Osteocyte (in vitro differentiated cells): ENCODE measurements at regions not wholly inside any gene's neighbourhood (a gene's known extent, or its start where the extent isn't known, plus 50 kb on each side); places are given as distances from the start of the nearest gene placed in this dataset.

Source experiments
- DNase-seq: peaks from one replicate; pipeline ENCODE4 v3.0.0; 2021; ENCODE audit warnings: mixed read lengths; ENCODE audit not compliant: unreplicated experiment; ENCODE audit errors: extremely low spot score
- H3K27ac Mint-ChIP-seq: one replicate; pipeline ENCODE4 v1.8.0; 2021; ENCODE audit warnings: mild to moderate bottlenecking, mixed read lengths; ENCODE audit not compliant: unreplicated experiment
- H3K27me3 Mint-ChIP-seq: one replicate; pipeline ENCODE4 v1.8.0; 2021; ENCODE audit warnings: mixed read lengths; ENCODE audit not compliant: unreplicated experiment
- H3K36me3 Mint-ChIP-seq: one replicate; pipeline ENCODE4 v1.8.0; 2021; ENCODE audit warnings: mixed read lengths; ENCODE audit not compliant: unreplicated experiment
- H3K4me1 Mint-ChIP-seq: one replicate; pipeline ENCODE4 v1.8.0; 2021; ENCODE audit warnings: mixed read lengths; ENCODE audit not compliant: unreplicated experiment
- H3K4me3 Mint-ChIP-seq: one replicate; pipeline ENCODE4 v1.8.0; 2021; ENCODE audit warnings: mild to moderate bottlenecking, moderate library complexity, mixed read lengths; ENCODE audit not compliant: unreplicated experiment
- H3K9me3 Mint-ChIP-seq: one replicate; pipeline ENCODE4 v1.8.0; 2021; ENCODE audit warnings: mixed read lengths; ENCODE audit not compliant: unreplicated experiment
- CTCF ChIP-seq: fragments of 200-600 bp; sonication (generic); IDR thresholded peaks from 2 replicates; pipeline ENCODE4 v1.5.0; 2021; ENCODE audit warnings: antibody characterized with exemption, mild to moderate bottlenecking, moderate library complexity

- TF ChIP-seq CTCF = no peak
- no peak for DNase-seq
- peaks cover 30% of the 10 kb centered on the region for H3K27me3 Mint-ChIP-seq
- H3K4me3 Mint-ChIP-seq = no peak overlapping the region
- H3K4me1 Mint-ChIP-seq = peaks cover 8% of the 10 kb centered on the region
- no peak overlapping the region for H3K27ac Mint-ChIP-seq
- no peaks in the 10 kb centered on the region for H3K36me3 Mint-ChIP-seq
- no peaks in the 10 kb centered on the region for H3K9me3 Mint-ChIP-seq
Observed at GRCh38 chr6:150722614-150723344, 123.1 kb downstream of the PLEKHG1 start.

- Mint-ChIP-seq H3K4me1 (peaks cover 8% of the 10 kb centered on the region), H3K9me3 (no peaks in the 10 kb centered on the region), H3K36me3 (no peaks in the 10 kb centered on the region), H3K27me3 (peaks cover 30% of the 10 kb centered on the region), H3K4me3 (no peak overlapping the region), H3K27ac (no peak overlapping the region)
- no peak for TF ChIP-seq CTCF
- no peak for DNase-seq
Observed at GRCh38 chr6:150723345-150723658, 123.6 kb downstream of the PLEKHG1 start.

GRCh38 chr6:150723857-150724256, 124.2 kb downstream of the PLEKHG1 start:
- no peak for DNase-seq
- Mint-ChIP-seq H3K4me1 (peaks cover 8% of the 10 kb centered on the region), H3K9me3 (no peaks in the 10 kb centered on the region), H3K36me3 (no peaks in the 10 kb centered on the region), H3K4me3 (no peak overlapping the region), H3K27me3 (peaks cover 30% of the 10 kb centered on the region), H3K27ac (no peak overlapping the region)
- TF ChIP-seq CTCF = no peak

- Mint-ChIP-seq H3K36me3 (no peaks in the 10 kb centered on the region), H3K27ac (no peak overlapping the region), H3K4me1 (peaks cover 13% of the 10 kb centered on the region), H3K9me3 (no peaks in the 10 kb centered on the region), H3K4me3 (no peak overlapping the region), H3K27me3 (peaks cover 18% of the 10 kb centered on the region)
- DNase-seq = no peak
- TF ChIP-seq CTCF = no peak
Observed at GRCh38 chr6:150725795-150726194, 126.1 kb downstream of the PLEKHG1 start.

GRCh38 chr6:150729188-150729748, 129.6 kb downstream of the PLEKHG1 start:
- no peak overlapping the region for H3K4me3 Mint-ChIP-seq
- H3K27ac Mint-ChIP-seq = no peak overlapping the region
- no peaks in the 10 kb centered on the region for H3K36me3 Mint-ChIP-seq

More at GRCh38 chr6:150729188-150729748, 129.6 kb downstream of the PLEKHG1 start:
- Mint-ChIP-seq H3K4me1 (peaks cover 5% of the 10 kb centered on the region), H3K27me3 (peaks cover 9% of the 10 kb centered on the region), H3K9me3 (no peaks in the 10 kb centered on the region)
- no peak for TF ChIP-seq CTCF
- DNase-seq = no peak
